Vagina (tissue), 2 donors: ENCODE measurements at regions not wholly inside any gene's neighbourhood (a gene's known extent, or its start where the extent isn't known, plus 50 kb on each side); places are given as distances from the start of the nearest gene placed in this dataset.

Experiments used
- CTCF ChIP-seq, 3 experiments: fragments of 450-650 bp in 2 of 3; fragments of 200-600 bp in 1 of 3; sonication (generic) in 1 of 3; IDR thresholded peaks; one replicate each; pipeline ENCODE4 v1.5.1; 2017 to 2019; ENCODE audit warnings: antibody characterized with exemption in 3 of 3, mild to moderate bottlenecking in 2 of 3, moderate library complexity in 2 of 3
- POLR2A ChIP-seq, 2 donors: fragments of 450-650 bp; IDR thresholded peaks; one replicate each; pipeline ENCODE4 v1.6.1; 2017; ENCODE audit warnings: antibody characterized with exemption in 2 of 2, mild to moderate bottlenecking in 2 of 2, moderate library complexity in 2 of 2

GRCh38 chr12:97805146-97805545 is 342.5 kb downstream of the RMST start:
- no peak for TF ChIP-seq CTCF (IDR thresholded peaks at IDR 0.05)
- TF ChIP-seq POLR2A (IDR thresholded peaks at IDR 0.05): no peak
